ENCODE measurements at regions not wholly inside any gene's neighbourhood (a gene's known extent, or its start where the extent isn't known, plus 50 kb on each side); places are given as distances from the start of the nearest gene placed in this dataset.

- TF ChIP-seq EZH2 (IDR thresholded peaks at IDR 0.05; ENCODE audit: borderline replicate concordance, insufficient read depth, low read depth, low read length, poor library complexity, severe bottlenecking) (no peak), CTCF (IDR thresholded peaks at IDR 0.05) (no peak)
Observed at GRCh38 chr10:100647928-100648327, 97.5 kb upstream of the PAX2 start.
